ENCODE measurements at regions not wholly inside any gene's neighbourhood (a gene's known extent, or its start where the extent isn't known, plus 50 kb on each side); places are given as distances from the start of the nearest gene placed in this dataset.

DNA sequence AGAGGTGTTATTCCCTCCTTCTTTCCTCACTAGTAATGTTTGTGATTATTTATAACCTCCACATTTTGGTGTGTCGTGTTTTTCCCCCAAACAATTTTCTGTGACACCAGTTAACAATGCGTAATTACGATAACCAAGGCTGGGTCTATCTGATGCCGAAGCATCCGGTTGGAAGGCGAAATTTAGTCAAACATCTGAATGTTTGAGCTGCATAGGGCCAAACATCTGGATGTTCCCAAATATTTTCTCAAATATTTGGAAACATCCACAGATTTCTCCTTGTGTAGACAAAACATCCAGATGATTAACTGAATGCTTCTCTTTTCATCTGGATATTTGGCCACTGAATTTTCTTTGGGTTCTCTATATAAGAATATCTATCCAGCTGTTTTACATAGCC, 371.7 kb downstream of the NFIB start:
- Mint-ChIP-seq H3K36me3 (ENCODE audit: insufficient read depth) (no peaks in the 10 kb centered on the region), H3K4me3 (no peak overlapping the region), H3K27me3 (ENCODE audit: low read depth) (no peaks in the 10 kb centered on the region), H3K4me1 (ENCODE audit: low read depth) (no peaks in the 10 kb centered on the region), H3K9me3 (no peaks in the 10 kb centered on the region)
- DNase-seq, result no peak
- ATAC-seq, result no peak

DNA sequence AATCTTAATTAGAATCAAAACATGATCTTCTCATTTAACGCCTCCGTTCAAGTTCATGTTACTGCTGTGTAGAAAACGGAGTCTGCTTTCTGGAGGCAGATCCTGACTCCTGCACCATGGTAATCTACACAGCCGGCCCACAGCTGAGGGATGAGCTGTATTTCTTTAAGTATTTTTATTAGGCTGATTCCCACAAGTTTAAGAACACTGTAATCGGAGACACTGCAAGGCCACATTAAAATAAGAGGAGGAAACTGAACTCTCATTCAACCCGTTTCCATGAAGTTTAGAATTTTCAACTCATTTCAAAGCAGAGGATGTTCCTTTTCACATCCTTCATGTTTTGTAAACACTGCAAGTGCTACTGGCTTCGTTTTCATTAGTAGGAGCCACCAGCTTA, 372.2 kb downstream of the NFIB start:
- H3K36me3 Mint-ChIP-seq (ENCODE audit: insufficient read depth), result no peaks in the 10 kb centered on the region
- DNase-seq (no peak), ATAC-seq (no peak)
- H3K4me1 Mint-ChIP-seq (ENCODE audit: low read depth), result no peaks in the 10 kb centered on the region
- H3K9me3 Mint-ChIP-seq, result no peaks in the 10 kb centered on the region
- H3K4me3 Mint-ChIP-seq, result no peak overlapping the region
- no peaks in the 10 kb centered on the region for H3K27me3 Mint-ChIP-seq (ENCODE audit: low read depth)

DNA sequence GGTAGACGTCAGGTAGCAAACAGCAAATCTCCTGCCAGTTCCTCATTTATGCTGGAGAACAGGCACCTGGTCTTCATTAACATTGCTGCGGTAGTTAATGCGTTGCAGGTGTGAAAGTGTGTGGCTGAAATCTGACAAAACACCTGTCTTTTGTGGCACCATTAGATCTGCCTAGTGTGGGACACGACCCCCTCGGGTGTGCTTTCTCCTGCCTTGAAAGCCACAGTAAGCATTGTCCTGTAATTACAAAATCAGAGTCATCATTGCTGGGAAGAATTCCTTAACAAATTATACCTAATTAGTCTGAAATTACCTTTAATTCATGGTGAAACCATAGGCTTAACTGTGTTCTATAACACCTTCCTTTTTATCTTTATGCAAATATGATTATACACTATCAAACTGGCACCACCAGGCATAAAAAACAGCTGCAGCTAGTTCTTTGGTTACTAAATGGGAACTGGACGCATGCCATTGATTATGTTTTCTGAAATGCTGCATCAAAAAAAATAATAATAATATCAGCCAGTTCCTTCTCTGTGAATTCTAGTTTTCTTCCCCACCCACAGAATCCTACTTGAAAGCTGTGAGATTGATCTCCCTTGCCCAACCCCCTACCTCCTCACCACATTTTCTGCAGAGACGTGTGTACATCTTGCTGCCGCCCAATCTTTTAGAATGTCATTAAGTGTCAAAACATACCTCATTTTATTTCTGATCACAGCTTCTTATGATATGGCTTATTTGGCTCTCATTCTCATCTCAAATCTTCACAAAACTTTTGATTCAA, 374.0 kb downstream of the NFIB start:
- ATAC-seq (no peak), DNase-seq (no peak)
- H3K4me1 Mint-ChIP-seq (ENCODE audit: low read depth), result no peaks in the 10 kb centered on the region
- H3K27me3 Mint-ChIP-seq (ENCODE audit: low read depth), result no peaks in the 10 kb centered on the region
- no peaks in the 10 kb centered on the region for H3K36me3 Mint-ChIP-seq (ENCODE audit: insufficient read depth)
- H3K4me3 Mint-ChIP-seq, result no peak overlapping the region
- no peaks in the 10 kb centered on the region for H3K9me3 Mint-ChIP-seq

DNA sequence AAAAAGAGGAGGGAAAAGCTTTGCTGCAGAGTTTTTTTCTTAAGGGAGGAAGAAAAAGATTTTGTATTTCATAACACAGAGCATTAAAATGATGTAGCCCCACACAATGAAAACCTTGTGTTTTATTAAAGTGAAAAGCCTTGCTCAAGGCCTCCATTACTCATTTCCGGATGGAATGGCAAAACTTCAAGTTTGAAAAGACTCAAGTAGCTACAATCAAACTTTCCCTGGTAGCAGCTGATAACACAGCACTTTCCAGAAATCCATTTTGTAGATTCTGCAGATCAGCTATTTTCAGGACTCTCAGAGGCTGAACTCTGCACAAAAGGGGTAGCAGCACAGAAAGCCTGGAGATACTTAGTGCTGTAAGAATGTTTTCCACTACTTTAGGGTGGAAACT, 374.8 kb downstream of the NFIB start:
- Mint-ChIP-seq H3K9me3 (no peaks in the 10 kb centered on the region), H3K27me3 (ENCODE audit: low read depth) (no peaks in the 10 kb centered on the region), H3K36me3 (ENCODE audit: insufficient read depth) (no peaks in the 10 kb centered on the region), H3K4me3 (no peak overlapping the region), H3K4me1 (ENCODE audit: low read depth) (no peaks in the 10 kb centered on the region)
- DNase-seq (no peak), ATAC-seq (no peak)

DNA sequence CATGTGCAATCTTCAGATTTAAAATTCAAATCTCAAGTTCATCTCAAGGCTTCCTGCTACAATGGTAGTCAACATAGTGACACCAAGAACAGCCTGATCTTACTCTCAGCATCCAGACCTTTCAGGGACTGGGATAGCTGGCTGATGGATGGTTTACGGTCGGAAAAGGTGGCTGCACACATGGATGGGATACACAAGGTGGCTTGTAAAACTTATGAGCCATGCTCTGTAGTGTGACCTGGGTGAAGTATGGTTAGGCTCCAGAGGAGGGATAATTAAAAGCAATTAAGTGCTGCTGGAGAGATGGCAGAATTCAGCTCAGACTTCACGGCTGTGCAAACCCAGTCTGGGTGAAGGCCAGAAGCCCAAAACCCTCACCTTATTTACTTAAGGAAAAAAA, 379.5 kb downstream of the NFIB start:
- no peaks in the 10 kb centered on the region for H3K27me3 Mint-ChIP-seq (ENCODE audit: low read depth)
- DNase-seq (no peak), ATAC-seq (no peak)
- H3K9me3 Mint-ChIP-seq, result no peaks in the 10 kb centered on the region
- H3K4me1 Mint-ChIP-seq (ENCODE audit: low read depth), result no peaks in the 10 kb centered on the region
- no peaks in the 10 kb centered on the region for H3K36me3 Mint-ChIP-seq (ENCODE audit: insufficient read depth)
- no peak overlapping the region for H3K4me3 Mint-ChIP-seq

DNA sequence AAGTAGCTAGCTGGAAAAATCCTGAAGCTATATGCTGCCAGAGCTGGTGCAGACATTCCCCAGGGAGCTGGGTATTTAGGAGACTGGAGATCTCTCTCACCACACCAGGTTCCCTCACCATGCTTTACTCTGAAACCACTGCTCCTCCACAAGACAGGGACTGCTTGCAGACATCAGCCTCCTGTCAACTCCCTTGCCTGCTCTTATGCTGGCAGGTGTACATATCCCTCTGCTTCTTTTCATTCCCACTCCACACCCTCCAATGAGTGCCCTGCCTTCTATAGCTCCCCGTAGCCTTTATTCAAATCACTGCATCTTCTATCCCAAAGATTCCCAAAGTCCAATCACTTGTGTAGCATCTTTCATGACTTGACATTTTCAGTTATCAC, 380.7 kb downstream of the NFIB start:
- no peaks in the 10 kb centered on the region for H3K36me3 Mint-ChIP-seq (ENCODE audit: insufficient read depth)
- H3K4me1 Mint-ChIP-seq (ENCODE audit: low read depth), result no peaks in the 10 kb centered on the region
- no peak for ATAC-seq
- DNase-seq, result no peak
- H3K9me3 Mint-ChIP-seq, result no peaks in the 10 kb centered on the region
- no peak overlapping the region for H3K4me3 Mint-ChIP-seq
- no peaks in the 10 kb centered on the region for H3K27me3 Mint-ChIP-seq (ENCODE audit: low read depth)

DNA sequence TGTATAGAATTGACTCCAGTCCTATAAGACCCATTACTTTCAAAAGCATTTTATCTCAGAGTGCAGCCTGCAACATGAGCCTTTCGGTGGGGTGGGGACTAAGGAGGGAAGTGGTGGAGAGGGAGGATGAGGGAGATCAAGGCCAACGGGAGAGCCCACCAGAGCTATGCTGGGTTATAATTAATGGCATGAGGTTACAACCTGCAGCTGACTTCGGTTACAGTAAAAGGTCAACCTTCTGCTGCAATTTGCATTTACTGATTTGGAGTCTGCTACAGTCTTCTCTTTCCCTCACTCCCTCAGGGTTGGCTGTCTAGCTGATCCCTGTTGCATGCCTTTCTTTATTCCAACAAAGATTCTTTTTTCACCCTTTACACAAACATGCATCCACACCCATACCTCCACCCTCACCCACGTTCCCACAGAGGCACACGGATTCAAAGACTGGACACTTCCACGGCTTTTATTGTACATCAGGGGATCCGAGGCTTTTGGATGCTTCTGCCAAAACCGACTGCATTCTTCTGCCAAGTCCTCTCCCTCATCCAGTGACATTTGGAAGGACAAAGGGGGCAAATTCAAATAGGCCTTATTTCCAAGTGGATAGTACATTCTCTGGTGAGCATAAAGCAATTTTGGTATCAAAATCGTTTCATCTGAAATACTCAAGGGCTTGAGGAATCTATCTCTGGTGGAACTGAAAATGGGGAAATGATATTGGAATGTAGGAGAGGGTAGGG, 381.2 kb downstream of the NFIB start:
- Mint-ChIP-seq H3K9me3 (no peaks in the 10 kb centered on the region), H3K4me1 (ENCODE audit: low read depth) (no peaks in the 10 kb centered on the region), H3K4me3 (no peak overlapping the region), H3K27me3 (ENCODE audit: low read depth) (no peaks in the 10 kb centered on the region), H3K36me3 (ENCODE audit: insufficient read depth) (no peaks in the 10 kb centered on the region)
- DNase-seq (no peak), ATAC-seq (no peak)

DNA sequence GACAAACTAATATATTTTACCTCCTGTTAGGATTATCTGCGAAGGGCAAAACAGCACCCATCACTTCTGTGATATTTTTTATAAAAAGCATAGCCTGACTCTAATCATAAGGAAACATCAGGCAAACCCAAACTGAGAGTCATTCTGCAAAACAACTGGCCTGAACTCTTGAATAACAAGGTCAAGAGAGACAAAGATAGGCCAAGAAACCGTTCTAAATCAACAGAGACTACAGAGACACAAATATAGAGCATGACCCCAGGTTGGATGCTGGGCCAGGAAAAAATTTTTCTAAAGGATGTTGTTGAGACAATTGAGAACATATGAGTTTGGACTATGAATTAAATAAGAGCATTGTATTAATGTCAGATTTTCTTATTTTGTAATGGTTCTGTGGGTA, 384.9 kb downstream of the NFIB start:
- no peaks in the 10 kb centered on the region for H3K4me1 Mint-ChIP-seq (ENCODE audit: low read depth)
- no peak for DNase-seq
- no peak for ATAC-seq
- no peaks in the 10 kb centered on the region for H3K27me3 Mint-ChIP-seq (ENCODE audit: low read depth)
- H3K4me3 Mint-ChIP-seq, result no peak overlapping the region
- H3K9me3 Mint-ChIP-seq, result peaks cover 13% of the 10 kb centered on the region
- H3K36me3 Mint-ChIP-seq (ENCODE audit: insufficient read depth), result no peaks in the 10 kb centered on the region

DNA sequence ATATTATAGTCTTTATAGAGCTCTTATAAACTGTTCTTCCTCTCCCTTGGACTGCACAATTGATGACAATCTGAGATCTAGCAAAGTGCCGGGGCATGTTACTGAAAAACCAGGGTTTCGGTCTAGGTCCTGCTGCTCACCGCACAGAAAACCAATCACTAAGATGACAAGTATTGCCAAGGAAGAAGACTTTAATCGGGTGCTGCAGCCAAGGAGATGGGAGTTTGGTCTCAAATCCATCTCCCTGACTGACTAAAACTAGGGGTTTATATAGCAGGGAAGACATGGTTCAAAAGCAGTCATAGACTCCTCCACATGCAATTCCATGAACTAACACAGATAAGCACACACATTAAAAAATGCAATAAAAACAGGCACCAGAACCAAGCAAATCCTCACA, 390.6 kb downstream of the NFIB start:
- DNase-seq (no peak), ATAC-seq (no peak)
- Mint-ChIP-seq H3K36me3 (ENCODE audit: insufficient read depth) (no peaks in the 10 kb centered on the region), H3K4me1 (ENCODE audit: low read depth) (no peaks in the 10 kb centered on the region), H3K9me3 (peaks cover 13% of the 10 kb centered on the region), H3K27me3 (ENCODE audit: low read depth) (no peaks in the 10 kb centered on the region), H3K4me3 (no peak overlapping the region)

DNA sequence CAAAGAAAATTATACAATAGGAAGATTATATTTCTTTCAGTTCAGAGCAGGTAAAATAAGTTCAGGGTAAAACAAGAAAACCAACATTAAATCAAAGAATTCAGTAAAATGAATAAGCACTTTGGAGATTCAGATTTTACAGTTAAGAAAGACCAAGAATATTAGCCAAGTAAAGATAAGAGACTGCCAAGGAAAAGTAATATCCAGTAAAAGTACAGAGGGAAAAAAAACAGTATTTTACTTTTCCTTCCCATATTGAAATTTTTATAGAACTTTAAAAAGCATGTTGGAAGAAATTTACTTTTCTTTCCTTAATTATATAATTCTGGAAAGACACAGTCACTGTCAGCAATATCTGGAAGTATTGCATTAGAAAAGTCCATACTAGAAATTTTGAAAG, 393.4 kb downstream of the NFIB start:
- peaks cover 9% of the 10 kb centered on the region for H3K9me3 Mint-ChIP-seq
- H3K4me1 Mint-ChIP-seq (ENCODE audit: low read depth), result no peaks in the 10 kb centered on the region
- DNase-seq (no peak), ATAC-seq (no peak)
- H3K27me3 Mint-ChIP-seq (ENCODE audit: low read depth), result no peaks in the 10 kb centered on the region
- no peaks in the 10 kb centered on the region for H3K36me3 Mint-ChIP-seq (ENCODE audit: insufficient read depth)
- H3K4me3 Mint-ChIP-seq, result no peak overlapping the region

DNA sequence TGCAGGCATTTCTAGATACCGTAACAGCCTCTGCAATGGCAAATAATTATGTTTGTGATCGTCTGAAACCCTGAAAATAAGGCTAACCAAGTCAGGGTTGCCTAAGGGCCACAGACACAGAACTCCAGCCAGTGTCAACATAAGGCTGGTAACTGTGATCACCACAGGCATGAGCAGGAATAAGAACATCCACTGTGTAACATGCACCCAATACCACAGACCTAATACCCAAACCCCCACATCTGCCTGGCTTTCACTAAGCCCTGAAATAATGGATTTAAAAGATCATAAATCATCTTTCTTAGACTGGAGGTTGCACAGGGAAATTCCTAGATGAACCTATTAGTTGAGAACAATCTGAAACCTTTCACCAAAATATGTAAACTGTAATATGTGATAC, 394.5 kb downstream of the NFIB start:
- H3K4me1 Mint-ChIP-seq (ENCODE audit: low read depth), result no peaks in the 10 kb centered on the region
- no peak overlapping the region for H3K4me3 Mint-ChIP-seq
- H3K36me3 Mint-ChIP-seq (ENCODE audit: insufficient read depth), result no peaks in the 10 kb centered on the region
- DNase-seq, result no peak
- H3K27me3 Mint-ChIP-seq (ENCODE audit: low read depth), result no peaks in the 10 kb centered on the region
- H3K9me3 Mint-ChIP-seq, result peaks cover 4% of the 10 kb centered on the region
- no peak for ATAC-seq

DNA sequence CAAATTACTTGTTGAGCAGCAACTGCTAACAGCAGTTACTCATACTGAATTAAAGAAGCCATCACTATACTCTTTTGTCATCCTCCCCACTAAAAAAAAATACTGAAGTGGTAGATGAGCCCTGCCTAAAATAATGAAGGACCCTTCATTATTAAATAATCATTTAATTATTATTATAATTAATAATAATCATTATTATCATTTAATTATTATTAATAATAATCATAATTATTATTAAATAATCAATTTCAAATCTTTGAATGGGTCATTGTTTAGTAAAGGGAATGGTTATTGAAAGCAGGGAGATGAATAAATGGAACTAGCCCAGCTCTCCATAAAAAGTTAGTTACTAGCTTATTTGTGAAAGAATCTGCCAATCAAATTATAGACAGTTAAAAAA, 396.4 kb downstream of the NFIB start:
- ATAC-seq (no peak), DNase-seq (no peak)
- H3K4me1 Mint-ChIP-seq (ENCODE audit: low read depth), result no peaks in the 10 kb centered on the region
- H3K27me3 Mint-ChIP-seq (ENCODE audit: low read depth), result no peaks in the 10 kb centered on the region
- H3K36me3 Mint-ChIP-seq (ENCODE audit: insufficient read depth), result no peaks in the 10 kb centered on the region
- peaks cover 4% of the 10 kb centered on the region for H3K9me3 Mint-ChIP-seq
- no peak overlapping the region for H3K4me3 Mint-ChIP-seq

DNA sequence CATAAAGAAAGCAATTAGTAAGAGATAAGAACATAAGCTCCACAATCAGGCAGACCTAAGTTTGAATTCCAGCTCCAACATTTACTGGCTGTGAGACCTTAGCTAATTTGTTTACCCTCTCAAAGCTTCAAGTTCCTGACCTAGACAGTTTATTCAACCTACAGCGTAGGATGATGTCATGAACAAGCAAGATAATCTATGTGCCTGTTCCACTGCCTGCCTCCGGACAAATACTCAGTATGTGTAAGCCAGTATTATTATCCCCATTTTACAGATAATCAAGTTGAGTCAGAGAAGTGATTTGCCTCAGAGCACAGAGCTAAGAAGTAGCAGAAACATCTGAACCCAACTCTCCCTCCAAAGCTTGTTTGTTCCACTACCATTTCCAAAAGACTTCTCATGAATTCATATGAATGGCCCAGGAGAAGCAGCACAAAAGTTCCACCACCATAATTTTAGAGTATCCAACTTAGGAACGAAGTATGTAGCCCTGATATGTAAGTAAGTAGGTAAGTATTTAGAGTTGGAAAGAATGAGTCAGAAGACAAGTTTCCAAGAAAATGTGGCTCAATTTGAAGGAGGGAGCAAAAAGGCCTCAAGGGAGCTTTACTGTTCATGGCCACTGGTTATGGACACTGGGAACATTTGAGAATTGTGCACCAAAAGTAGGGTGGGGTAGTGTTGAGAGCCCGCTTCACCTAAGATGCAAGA, 398.2 kb downstream of the NFIB start:
- DNase-seq (no peak), ATAC-seq (no peak)
- no peaks in the 10 kb centered on the region for H3K27me3 Mint-ChIP-seq (ENCODE audit: low read depth)
- no peaks in the 10 kb centered on the region for H3K36me3 Mint-ChIP-seq (ENCODE audit: insufficient read depth)
- H3K4me3 Mint-ChIP-seq, result no peak overlapping the region
- H3K4me1 Mint-ChIP-seq (ENCODE audit: low read depth), result no peaks in the 10 kb centered on the region
- peaks cover 4% of the 10 kb centered on the region for H3K9me3 Mint-ChIP-seq

DNA sequence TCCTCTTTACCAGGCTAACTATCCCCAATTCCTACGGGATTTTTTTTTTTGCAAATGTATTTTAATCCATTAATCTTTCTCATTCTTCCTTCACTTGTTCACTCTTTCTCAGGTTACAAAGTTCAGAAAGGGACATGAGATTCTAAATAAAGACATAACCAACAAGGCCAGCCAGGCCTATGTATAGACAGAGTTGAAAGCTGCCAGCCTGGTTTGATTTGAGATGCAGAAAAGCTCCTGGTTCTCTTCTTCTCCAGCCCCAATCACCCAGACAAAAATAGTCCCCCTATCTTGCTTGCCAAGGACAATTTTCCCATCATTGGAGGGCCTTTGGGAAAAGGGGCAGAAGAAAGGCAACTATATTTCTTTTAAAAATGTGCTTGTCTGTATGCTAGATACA, 398.8 kb downstream of the NFIB start:
- DNase-seq (no peak), ATAC-seq (no peak)
- H3K4me3 Mint-ChIP-seq, result no peak overlapping the region
- H3K9me3 Mint-ChIP-seq, result peaks cover 4% of the 10 kb centered on the region
- no peaks in the 10 kb centered on the region for H3K27me3 Mint-ChIP-seq (ENCODE audit: low read depth)
- H3K36me3 Mint-ChIP-seq (ENCODE audit: insufficient read depth), result no peaks in the 10 kb centered on the region
- no peaks in the 10 kb centered on the region for H3K4me1 Mint-ChIP-seq (ENCODE audit: low read depth)

DNA sequence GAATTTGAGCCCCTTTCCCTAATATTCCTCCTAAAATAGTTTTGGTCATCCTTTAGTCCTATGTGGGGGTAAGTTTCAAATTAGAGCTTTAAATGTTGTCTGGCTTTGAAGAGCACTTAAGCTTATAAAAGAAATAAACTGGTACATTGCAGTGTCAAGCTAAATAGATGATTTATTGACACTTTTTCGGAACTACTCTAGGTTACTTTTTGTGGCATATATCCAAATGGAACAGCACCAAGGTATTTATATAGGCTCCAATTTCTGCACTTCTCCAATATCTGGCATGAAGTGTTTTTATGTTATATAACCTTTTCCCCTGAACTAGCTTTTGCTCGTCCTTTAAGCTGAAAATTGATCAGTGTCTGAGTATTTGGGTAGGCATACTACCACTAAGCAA, 402.5 kb downstream of the NFIB start:
- ATAC-seq (no peak), DNase-seq (no peak)
- no peaks in the 10 kb centered on the region for H3K27me3 Mint-ChIP-seq (ENCODE audit: low read depth)
- no peaks in the 10 kb centered on the region for H3K36me3 Mint-ChIP-seq (ENCODE audit: insufficient read depth)
- H3K9me3 Mint-ChIP-seq, result no peaks in the 10 kb centered on the region
- no peaks in the 10 kb centered on the region for H3K4me1 Mint-ChIP-seq (ENCODE audit: low read depth)
- no peak overlapping the region for H3K4me3 Mint-ChIP-seq

All from activated T-cell treated with anti-CD3 and anti-CD28 coated beads, Interleukin-2, amount 50 U/mL, for 4 hours (primary cell).